Ovary (tissue), 3 donors: ENCODE measurements at regions not wholly inside any gene's neighbourhood (a gene's known extent, or its start where the extent isn't known, plus 50 kb on each side); places are given as distances from the start of the nearest gene placed in this dataset.

Experiments used
- CTCF ChIP-seq, 3 donors: fragments of 450-650 bp in 2 of 3; fragments of 200-600 bp in 1 of 3; IDR thresholded peaks; one replicate each; pipeline versions ENCODE4 v1.5.1 to v1.8.0; 2016 to 2022; ENCODE audit warnings: antibody characterized with exemption in 3 of 3, mild to moderate bottlenecking in 1 of 3
- POLR2A ChIP-seq: fragments of 450-650 bp; IDR thresholded peaks from one replicate; pipeline ENCODE4 v1.6.1; 2017; ENCODE audit warnings: antibody characterized with exemption, mild to moderate bottlenecking, moderate library complexity
- donor health status: DM: no; HTN: no; CAD: no.

- no peak for TF ChIP-seq POLR2A
- no peak for TF ChIP-seq CTCF (IDR thresholded peaks at IDR 0.05)
Measured at GRCh38 chr14:105773584-105773983, 247.2 kb downstream of the TMEM121 start.
